ENCODE measurements at regions not wholly inside any gene's neighbourhood (a gene's known extent, or its start where the extent isn't known, plus 50 kb on each side); places are given as distances from the start of the nearest gene placed in this dataset.

DNA sequence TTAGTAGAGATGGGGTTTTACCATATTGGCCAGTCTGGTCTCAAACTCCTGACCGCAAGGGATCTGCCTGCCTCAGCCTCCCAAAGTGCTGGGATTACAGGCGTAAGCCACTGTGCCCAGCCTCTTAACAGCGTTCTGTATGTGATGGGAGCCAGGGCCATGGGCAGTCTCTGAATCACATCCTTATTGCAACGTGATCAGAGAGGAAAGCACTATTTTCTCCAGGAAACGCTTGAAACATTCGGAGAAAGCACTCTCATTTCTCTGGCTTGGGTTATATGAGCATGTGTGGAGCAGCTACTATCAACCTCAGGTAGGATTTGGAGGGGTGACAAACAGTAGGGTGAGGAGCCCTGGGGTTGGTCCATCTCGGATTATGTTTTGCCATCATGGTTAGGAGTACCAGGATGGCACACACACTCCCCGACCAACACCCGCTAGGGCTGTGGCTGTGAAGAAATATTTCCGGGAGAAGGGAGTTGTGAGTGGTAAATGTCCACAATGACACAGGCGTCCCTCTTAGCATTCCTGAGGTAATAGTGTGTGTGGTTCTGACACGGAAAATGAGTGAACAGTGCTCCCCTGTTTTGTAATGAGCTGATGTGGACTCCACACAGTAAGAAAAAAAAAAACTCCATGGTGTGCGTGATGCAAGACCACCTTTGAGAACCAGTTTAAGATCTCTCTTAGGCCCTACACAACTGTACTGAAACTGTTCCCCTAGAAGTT, 406.2 kb upstream of the ZNF608 start:
- DNase-seq (ENCODE audit: low read depth in 1 of 2, low spot score in 1 of 2), result no peak

GRCh38 chr5:125153231-125153630, 406.8 kb upstream of the ZNF608 start:
- no peak for DNase-seq (ENCODE audit: low read depth in 1 of 2, low spot score in 1 of 2)

- no peak for DNase-seq (ENCODE audit: low read depth in 1 of 2, low spot score in 1 of 2)
Measured at GRCh38 chr5:125154301-125155110, 408.1 kb upstream of the ZNF608 start.

DNA sequence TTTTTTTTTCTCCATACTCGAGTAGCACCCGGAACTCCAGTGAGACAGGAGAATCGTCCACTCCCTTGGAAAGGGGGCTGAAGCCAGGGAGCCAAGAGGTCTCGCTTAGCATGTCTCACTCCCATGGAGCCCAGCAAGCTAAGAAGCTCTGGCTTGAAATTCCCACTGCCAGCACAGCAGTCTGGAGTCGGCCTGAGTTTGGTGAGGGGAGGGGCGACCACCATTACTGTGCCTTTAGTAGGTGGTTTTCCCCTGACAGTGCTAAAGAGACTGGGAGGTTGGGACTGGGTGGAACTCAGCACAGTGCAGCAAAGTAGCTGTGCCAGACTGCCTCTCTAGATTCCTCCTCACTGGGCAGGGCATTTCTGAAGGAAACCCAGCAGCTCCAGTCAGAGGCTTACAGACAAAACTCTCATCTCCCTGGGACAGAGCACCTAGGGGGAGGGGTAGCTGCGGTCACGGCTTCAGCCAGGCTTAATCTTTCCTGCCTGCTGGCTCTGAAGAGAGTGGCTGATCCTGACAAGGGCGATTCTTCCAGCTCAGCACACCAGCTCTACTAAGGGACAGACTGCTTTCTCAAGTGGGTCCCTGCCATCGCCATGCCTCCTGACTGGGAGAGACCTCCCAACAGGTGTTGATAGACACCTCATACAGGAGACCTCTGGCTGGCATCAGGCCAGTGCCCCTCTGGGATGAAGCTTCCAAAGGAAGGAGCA, 414.5 kb upstream of the ZNF608 start:
- no peak for DNase-seq (ENCODE audit: low read depth in 1 of 2, low spot score in 1 of 2)

GRCh38 chr5:125162714-125163113, 416.3 kb upstream of the ZNF608 start:
- DNase-seq (ENCODE audit: low read depth in 1 of 2, low spot score in 1 of 2), result no peak

DNA sequence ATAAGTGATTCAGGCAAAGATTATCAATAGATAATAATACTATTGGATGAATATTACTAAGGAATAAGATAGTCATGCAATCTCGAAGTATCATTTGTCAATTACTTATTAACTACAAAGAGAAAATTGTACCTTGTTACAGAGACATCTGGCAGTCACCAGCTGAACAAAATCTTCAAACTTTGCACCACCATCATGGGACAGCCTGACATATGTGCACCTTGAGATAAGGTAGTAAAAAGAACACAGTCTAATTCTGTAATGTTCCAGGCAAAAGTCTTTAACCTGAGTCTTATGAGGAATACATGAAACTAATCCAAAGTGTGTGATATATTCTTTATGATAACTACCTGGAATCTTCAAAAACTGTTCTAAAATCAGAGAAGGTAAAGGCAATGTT, 423.0 kb upstream of the ZNF608 start:
- no peak for DNase-seq (ENCODE audit: low read depth in 1 of 2, low spot score in 1 of 2)

- DNase-seq (ENCODE audit: low read depth in 1 of 2, low spot score in 1 of 2), result no peak
Measured at GRCh38 chr5:125171641-125172040, 425.2 kb upstream of the ZNF608 start.

- DNase-seq (ENCODE audit: low read depth in 1 of 2, low spot score in 1 of 2), result no peak
Measured at GRCh38 chr5:125175348-125176004, 429.0 kb upstream of the ZNF608 start.

DNA sequence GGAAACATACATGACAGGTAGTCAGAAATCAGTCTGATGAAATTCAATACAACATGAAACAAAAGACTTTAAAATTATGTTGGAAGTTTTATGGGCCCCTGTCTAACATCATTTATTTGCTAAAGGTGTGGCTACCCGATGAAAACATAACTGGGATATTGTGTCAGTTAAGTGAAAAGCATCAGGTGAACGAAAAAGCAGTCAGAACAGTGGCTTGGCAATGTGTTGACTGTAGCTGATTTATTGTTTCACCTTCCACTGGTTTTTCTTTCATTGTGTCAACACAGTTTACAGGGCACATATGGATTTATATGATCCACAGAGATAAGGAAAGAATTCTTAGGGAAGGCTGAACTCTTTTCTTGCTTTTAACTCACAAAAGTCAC, 429.6 kb upstream of the ZNF608 start:
- DNase-seq (ENCODE audit: low read depth in 1 of 2, low spot score in 1 of 2), result no peak

- no peak for DNase-seq (ENCODE audit: low read depth in 1 of 2, low spot score in 1 of 2)
Measured at GRCh38 chr5:125177340-125177739, 430.9 kb upstream of the ZNF608 start.

DNA sequence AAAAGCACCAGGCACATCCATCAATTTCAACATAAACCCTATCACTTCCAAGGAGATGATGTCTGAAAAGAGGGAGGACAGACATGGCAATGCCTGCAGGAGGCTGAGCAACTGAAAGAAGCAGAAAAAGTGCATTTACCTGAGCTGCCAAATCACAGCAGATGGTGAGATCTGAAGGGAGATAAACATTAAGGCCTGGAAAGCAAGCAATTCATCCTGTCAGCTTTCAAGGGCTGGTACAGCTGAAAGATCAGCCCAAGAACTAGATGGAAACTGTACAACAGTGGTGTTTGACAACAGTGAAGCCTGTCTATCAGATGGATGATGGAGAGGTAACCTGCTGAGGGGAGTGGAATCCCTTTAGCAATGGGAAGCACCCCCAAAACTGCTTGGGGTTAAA, 433.2 kb upstream of the ZNF608 start:
- no peak for DNase-seq (ENCODE audit: low read depth in 1 of 2, low spot score in 1 of 2)

DNA sequence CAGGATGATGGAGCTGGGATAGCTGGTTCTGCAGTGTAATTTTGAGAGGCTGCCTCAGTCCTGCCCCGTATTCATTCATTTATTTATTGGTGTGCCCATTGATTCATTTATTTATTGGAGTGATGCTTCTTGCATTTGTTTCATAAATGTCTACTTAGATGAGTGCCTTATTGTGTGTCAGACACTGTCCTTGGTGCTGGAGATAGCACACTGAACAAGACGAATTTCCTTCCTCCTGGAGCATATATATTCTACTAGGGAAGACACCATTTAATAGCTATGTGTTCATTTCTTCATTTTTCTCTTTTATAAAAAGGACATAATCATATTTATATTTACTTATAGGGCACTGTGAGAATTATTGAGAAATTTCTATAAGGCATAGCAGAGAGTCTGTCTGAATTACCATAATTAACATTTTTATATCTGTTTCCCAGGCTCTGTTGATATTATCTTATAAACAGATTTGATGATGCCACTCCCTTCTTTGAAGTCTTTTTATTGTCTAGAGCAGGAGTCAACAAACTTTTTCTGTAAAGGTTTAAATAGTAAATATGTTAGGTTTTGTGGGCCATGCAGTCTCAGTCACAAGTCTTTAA, 433.9 kb upstream of the ZNF608 start:
- DNase-seq (ENCODE audit: low read depth in 1 of 2, low spot score in 1 of 2), result no peak

DNA sequence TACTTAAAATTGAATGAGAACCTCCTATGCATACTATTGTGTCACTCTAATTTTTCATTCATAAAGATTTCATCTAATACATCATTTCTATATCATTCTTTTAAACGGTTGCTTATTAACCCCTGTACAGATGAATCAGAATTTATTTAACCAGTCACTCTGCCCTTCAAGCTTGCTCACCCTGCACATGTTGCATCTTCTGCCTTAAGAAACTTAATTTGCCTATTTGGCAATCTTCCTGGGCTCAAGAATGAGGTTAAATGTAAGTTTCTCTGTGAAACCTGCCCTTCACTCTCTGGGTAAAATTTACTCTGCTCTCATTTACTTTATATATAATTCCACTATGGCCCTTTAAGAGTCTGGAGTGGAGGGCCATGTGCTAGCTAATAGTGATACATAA, 434.7 kb upstream of the ZNF608 start:
- DNase-seq (ENCODE audit: low read depth in 1 of 2, low spot score in 1 of 2), result no peak

DNA sequence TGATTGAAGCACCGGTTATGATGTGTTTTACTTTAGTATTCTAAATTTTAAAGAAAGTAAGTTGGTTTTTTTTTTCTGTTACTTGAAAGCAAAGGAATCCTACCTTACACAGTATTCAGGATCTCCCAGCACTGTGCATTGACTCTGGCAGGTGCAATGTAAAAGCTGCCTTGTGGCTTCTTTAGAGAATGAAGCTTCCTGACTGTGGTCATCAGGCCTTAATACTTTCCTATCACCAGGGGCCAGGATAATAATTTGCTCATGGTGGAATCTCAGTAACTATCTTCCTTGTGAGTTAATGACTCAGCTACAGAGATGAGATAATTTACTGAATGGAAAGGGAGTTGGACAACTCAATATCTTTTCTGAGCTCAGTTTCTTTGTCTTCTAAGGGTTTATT, 435.5 kb upstream of the ZNF608 start:
- no peak for DNase-seq (ENCODE audit: low read depth in 1 of 2, low spot score in 1 of 2)

DNA sequence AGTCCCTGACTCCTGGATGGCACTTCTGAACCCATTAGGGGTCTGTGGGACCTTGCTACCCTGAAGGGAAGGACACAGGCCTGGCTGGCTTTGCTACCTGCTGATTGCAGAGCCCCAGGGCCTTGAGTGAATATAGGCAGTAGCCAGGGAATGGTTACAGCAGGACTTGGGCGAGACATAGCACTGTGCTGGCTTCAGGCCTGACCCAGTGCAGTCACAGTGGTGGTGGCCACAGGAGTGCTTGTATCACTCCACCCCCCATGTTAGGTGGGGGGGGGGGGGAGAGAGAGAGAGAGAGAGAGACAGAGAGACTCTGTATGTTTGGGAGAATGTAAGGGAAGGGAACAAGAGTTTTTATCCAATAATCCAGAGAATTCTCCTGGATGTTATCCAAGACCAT, 439.3 kb upstream of the ZNF608 start:
- no peak for DNase-seq (ENCODE audit: low read depth in 1 of 2, low spot score in 1 of 2)

DNA sequence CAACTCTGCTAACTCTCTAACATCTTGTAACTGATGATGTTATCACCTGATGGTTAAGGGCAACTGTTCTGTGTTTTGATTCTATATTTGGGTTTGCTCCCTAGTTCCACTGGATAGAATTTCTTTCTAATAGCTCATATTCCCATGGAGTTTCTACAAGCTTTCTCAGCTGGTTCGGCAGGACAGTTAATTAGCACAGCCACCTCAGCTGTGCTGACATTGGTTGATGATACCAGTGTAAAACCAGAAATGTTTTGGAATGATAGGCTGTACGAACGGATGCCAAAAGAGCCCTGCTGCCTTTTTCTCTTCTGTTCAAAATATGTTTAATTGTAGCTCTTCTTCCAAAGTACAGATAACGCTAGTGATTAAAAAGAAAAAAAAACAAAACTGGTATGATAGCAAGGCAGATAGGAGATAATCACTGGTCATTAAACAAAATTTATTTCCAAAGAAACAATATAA, 440.5 kb upstream of the ZNF608 start:
- no peak for DNase-seq (ENCODE audit: low read depth in 1 of 2, low spot score in 1 of 2)

DNA sequence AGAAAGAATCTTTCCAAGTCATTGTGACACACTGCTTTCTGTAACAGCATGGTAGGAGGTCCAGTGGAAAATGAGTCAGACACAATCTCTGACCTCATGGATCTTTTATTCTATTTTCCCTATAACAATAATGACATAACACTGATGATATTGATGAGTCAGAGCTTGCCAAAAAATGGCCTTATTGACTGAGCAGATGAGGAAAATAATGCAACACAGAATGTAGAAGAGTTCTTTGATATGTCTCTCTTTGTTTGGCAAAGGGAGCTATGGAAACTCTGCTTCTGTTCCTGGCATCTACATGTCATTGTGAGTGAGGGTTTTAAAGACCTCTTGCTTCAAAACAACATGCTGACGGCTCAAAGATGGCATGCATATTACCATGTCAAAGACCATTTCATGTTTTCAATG, 443.1 kb upstream of the ZNF608 start:
- DNase-seq (ENCODE audit: low read depth in 1 of 2, low spot score in 1 of 2), result no peak

DNA sequence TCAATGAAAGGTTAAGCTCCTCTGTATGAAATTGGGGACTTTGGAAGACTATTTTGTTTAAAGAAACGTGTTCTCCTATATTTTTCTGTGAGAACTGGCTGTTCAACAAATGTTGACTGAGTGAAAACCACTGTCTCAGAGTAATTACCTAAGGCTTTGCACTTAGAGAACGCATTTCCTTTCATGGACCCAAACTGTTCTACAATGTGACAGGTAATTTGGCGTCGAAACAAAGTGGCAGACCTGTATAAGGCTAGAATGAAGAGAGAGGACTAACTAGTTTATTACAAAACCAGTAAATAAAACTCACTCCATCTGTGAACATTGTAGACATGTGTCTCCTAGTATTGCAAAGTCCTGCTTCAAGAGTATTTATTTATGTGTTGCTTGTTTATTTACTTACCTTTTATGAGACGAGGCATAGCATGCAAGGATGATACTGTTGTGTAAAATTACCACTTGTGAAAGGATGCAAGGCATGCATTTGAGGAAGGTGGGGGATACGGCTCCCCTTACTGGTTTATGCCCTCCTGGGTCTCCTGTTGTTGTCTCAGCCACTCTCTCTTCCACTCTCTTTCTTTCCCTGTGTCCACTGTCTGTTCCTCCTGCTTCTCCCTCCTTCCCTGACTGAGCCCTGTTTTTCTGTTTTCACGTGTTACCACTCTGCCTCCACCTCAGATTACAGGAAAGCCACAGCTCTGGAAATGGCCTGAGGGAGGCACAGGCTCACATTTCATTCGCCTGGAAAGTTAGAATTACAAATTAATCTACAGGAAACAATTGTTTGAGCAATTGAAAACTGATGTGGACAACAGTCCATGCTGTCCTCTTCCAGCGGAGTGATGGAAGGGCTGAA, 444.0 kb upstream of the ZNF608 start:
- no peak for DNase-seq (ENCODE audit: low read depth in 1 of 2, low spot score in 1 of 2)

- no peak for DNase-seq (ENCODE audit: low read depth in 1 of 2, low spot score in 1 of 2)
Measured at GRCh38 chr5:125194883-125195282, 448.4 kb upstream of the ZNF608 start.

DNA sequence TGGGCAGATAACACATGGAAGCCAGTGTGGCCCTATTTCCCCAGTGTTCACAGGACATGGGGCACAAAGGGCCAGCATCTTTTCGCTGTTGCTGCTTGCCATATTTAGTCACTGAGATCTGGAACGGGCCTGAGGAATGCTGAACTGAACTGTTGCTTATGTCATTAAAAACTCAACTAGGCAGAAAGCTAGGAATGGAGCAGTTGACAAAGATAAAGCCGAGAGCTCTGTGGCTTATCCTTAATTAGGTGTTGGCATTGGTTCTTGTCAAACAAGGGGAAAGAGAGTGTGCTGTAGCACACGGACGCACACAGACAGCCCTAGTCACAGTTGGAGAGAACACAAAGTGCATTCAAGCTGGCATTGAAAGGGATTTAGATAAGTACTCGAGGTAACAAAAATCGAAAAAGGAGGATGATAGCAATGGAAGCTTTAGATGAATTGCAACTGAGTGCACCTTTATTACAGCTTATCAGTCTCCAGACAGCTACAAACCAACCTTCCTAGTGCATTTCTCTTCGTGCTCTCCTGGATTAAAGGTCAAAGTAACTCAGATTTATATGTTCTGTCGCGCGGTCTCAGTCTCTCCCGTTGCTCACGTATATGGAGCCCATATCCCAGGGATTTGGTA, 450.2 kb upstream of the ZNF608 start:
- no peak for DNase-seq (ENCODE audit: low read depth in 1 of 2, low spot score in 1 of 2)
